Aorta (tissue), 5 donors: ENCODE measurements at regions not wholly inside any gene's neighbourhood (a gene's known extent, or its start where the extent isn't known, plus 50 kb on each side); places are given as distances from the start of the nearest gene placed in this dataset.
"Not testable (repeated sequence)": the region's sequence is repeated elsewhere in the genome, so short reads cannot be mapped to it uniquely, and the experiment has no call there.

Experiments used
- ATAC-seq: fragments of 200-7000 bp; cut with Tn5 transposase; one replicate; pipeline ENCODE4 v1.9.1; 2022; ENCODE audit warnings: moderate library complexity; ENCODE audit not compliant: low FRiP score
- DNase-seq, 2 donors: peaks; one replicate each; pipeline ENCODE4 v3.0.0-alpha.2; 2020
- H3K27ac ChIP-seq, 2 donors: one replicate each; pipeline ENCODE4 v1.5.1; 2013; ENCODE audit warnings: low read length in 2 of 2, mild to moderate bottlenecking in 2 of 2, moderate library complexity in 2 of 2, control low read depth in 1 of 2, inconsistent platforms in 1 of 2, low read depth in 1 of 2
- H3K27me3 ChIP-seq, 2 donors: one replicate each; pipeline ENCODE4 v1.6.1; 2013; ENCODE audit warnings: control low read depth in 1 of 2, low read length in 1 of 2, mild to moderate bottlenecking in 1 of 2, moderate library complexity in 1 of 2; ENCODE audit not compliant: insufficient read depth in 2 of 2, control insufficient read depth in 1 of 2
- H3K36me3 ChIP-seq, 2 donors: one replicate each; pipeline ENCODE4 v1.6.1; 2013; ENCODE audit warnings: control low read depth in 1 of 2, low read length in 1 of 2, mild to moderate bottlenecking in 1 of 2; ENCODE audit not compliant: insufficient read depth in 2 of 2, control insufficient read depth in 1 of 2
- H3K4me1 ChIP-seq, 2 donors: one replicate each; pipeline ENCODE4 v1.6.1; 2013; ENCODE audit warnings: low read length in 2 of 2, control low read depth in 1 of 2, mild to moderate bottlenecking in 1 of 2, moderate library complexity in 1 of 2; ENCODE audit not compliant: insufficient read depth in 2 of 2, control insufficient read depth in 1 of 2
- H3K4me3 ChIP-seq, 2 donors: one replicate each; pipeline ENCODE4 v1.5.1; 2013; ENCODE audit warnings: low read length in 2 of 2, control low read depth in 1 of 2, mild to moderate bottlenecking in 1 of 2
- H3K9me3 ChIP-seq: one replicate; pipeline ENCODE4 v1.6.1; 2013; ENCODE audit warnings: mild to moderate bottlenecking, low read length; ENCODE audit not compliant: control insufficient read depth
- WGBS, 2 donors: extraction: QIAGEN DNeasy Blood & Tissue Kit; methylation state at CpG; one replicate each; pipeline ENCODE4 v1.1.7; 2013; 5-methylcytosine and 5-hydroxymethylcytosine counted together
- intact Hi-C, 2 donors: fragments of 100-400 bp; cut with DNase I; formaldehyde crosslinking; loops; one replicate each; pipeline versions ENCODE4 v1.14.2 to v1.15.0; 2022
- donor health status: healthy with polysubstance abuse.
- donor health status: Bipolar disorder and iron deficiency.
- donor health status: DM: no; HTN: no; CAD: no.
- donor health status: DM: no; HTN: no; CAD: no.
- donor health status: DM: yes; HTN: yes; CAD: no.

DNA sequence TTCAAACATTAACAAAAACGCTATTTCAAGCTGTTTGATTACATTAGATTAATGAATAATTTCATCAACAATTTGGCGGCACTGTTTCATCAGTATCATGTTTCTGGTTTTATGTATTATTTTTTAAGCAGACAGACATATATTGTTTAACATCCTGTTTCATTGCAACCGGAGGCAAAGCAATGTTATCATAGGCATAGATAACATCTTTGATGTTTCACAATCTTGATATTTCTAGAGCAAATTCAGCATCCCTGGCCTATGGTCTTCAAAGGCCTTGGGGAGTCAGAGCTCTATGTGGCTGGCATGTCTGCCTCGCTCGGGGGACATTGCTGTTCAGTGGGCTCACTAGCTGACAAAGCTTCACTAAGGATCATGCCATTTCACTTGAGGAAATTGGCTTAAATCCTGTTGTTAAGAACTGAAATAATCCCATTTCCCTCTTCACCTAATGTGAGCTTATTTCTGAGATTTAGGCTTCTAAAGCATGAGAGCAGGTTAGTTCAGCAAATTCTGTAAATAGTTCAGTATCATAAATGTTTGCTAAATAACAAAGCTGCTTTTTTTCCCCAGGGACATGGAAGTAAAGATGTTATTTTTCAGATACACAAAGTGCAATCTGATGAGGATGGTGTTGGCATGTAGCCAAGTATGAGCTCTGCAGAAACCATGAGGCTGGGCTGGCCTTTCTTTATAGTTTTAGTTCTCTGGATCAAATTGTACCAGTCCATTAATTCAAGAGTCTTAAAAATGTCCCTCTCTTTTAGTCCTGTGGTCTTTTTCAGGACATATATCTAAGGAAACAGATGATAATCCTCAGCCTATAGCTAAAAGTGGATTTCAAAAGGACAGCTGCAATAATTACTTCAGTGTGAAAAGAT, 941.4 kb downstream of the PLOD2 start:
- Histone ChIP-seq H3K9me3 (no peaks in the 10 kb centered on the region), H3K27me3 (no peaks in the 10 kb centered on the region), H3K36me3 (no peaks in the 10 kb centered on the region), H3K4me1 (no peaks in the 10 kb centered on the region), H3K4me3 (no peak overlapping the region), H3K27ac (no peak overlapping the region)
- WGBS, 2 donors, result 79 to 81% methylated on average over 5 of the region's 5 CpGs
- intact Hi-C loops, result no loop called here
- DNase-seq (no peak), ATAC-seq (no peak)

DNA sequence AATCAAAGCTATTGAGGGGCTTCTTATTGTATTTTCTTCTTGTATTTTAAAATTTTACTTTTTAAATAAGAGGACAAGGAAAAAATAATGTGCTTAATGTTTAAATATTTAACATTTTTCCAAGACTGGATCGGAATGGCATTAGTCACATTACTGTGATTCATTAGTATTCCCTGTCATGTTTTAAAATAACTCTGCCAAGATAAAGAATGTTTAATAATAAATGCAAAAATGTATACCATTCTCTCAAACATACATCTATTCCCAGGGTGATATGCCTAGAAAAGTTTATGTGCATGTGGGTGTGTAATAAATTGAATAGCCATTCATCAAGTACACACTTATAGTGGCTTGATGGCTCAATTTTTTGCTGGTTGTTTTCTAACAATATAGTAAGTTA, 936.1 kb downstream of the PLOD2 start:
- Histone ChIP-seq H3K9me3 (no peaks in the 10 kb centered on the region), H3K36me3 (no peaks in the 10 kb centered on the region), H3K4me1 (no peaks in the 10 kb centered on the region), H3K4me3 (no peak overlapping the region), H3K27ac (no peak overlapping the region), H3K27me3 (no peaks in the 10 kb centered on the region)
- no peak for DNase-seq
- ATAC-seq, result no peak
- intact Hi-C loops, result no loop called here
- WGBS, 2 donors, result 18 to 26% methylated on average over 1 of the region's 1 CpG

DNA sequence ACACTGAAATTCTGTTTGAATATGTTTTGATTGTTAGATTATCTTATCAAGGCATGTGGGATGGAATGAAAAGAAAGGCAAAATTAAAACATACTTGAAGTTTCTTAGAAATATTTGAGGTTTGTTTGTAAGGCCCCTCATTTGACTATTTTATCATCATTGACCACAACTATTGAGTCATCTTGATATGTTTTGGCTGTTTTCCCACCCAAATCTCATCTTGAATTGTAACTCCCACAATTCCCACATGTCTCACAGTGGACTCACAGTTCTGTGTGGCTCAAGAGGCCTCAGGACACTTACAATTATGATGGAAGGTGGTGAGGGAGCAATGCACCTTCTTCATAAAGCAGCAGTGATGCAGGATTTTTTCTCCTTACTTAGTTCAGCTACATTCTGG, 917.1 kb downstream of the PLOD2 start:
- Histone ChIP-seq H3K27ac (no peak overlapping the region), H3K4me3 (no peak overlapping the region), H3K9me3 (no peaks in the 10 kb centered on the region), H3K36me3 (no peaks in the 10 kb centered on the region), H3K27me3 (no peaks in the 10 kb centered on the region), H3K4me1 (no peaks in the 10 kb centered on the region)
- no peak for ATAC-seq
- intact Hi-C loops, result no loop called here
- no peak for DNase-seq

DNA sequence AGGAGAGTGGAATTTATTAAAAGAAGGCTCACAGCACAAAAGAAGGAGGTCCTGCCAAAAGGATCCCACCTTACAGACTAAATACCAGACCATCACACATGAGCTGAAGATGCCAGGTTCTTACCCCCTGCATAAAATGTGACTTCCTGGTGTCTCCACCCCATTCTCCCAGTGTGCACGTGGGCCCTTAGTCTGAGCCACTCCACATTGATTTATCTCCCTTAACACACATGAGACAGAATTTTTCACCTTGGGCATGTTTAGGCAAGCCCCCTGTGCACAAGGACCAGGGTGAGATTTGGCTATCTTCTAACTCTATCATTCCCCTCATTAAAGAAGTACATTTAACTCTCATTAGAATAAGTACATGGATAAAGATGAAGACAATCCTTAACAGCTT, 916.7 kb downstream of the PLOD2 start:
- no peaks in the 10 kb centered on the region for H3K27me3 ChIP-seq
- ATAC-seq, result no peak
- DNase-seq, result no peak
- no peak overlapping the region for H3K4me3 ChIP-seq
- no peak overlapping the region for H3K27ac ChIP-seq
- 89% methylated on average over 1 of the region's 1 CpG for WGBS, 2 donors
- H3K9me3 ChIP-seq, result no peaks in the 10 kb centered on the region
- no peaks in the 10 kb centered on the region for H3K36me3 ChIP-seq
- intact Hi-C loops, result no loop called here
- no peaks in the 10 kb centered on the region for H3K4me1 ChIP-seq

DNA sequence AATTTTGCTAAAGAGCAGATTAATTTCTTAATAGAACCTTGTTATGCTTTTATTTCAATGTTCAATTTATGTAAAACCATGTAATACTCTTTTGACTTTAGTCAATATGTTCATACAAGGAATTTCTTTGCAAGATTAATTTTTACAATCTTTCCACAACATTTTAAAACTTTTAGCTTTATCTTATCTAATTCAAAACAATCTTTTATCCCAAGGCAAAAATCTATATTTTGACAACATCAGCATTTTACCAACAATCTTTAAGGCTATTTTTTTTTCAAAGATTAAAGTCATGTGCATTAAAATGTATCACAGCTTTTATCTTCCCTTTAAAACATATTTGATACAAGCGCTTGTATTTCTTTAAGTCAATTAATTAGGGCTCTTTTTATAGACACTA, 914.7 kb downstream of the PLOD2 start:
- H3K27me3 ChIP-seq, result no peaks in the 10 kb centered on the region
- H3K4me1 ChIP-seq, result no peaks in the 10 kb centered on the region
- H3K4me3 ChIP-seq, result no peak overlapping the region
- intact Hi-C loops, result no loop called here
- peaks cover 4% of the 10 kb centered on the region for H3K9me3 ChIP-seq
- no peaks in the 10 kb centered on the region for H3K36me3 ChIP-seq
- H3K27ac ChIP-seq, result no peak overlapping the region
- WGBS, 2 donors, result 76 to 77% methylated on average over 1 of the region's 1 CpG
- DNase-seq, result no peak
- ATAC-seq, result no peak

DNA sequence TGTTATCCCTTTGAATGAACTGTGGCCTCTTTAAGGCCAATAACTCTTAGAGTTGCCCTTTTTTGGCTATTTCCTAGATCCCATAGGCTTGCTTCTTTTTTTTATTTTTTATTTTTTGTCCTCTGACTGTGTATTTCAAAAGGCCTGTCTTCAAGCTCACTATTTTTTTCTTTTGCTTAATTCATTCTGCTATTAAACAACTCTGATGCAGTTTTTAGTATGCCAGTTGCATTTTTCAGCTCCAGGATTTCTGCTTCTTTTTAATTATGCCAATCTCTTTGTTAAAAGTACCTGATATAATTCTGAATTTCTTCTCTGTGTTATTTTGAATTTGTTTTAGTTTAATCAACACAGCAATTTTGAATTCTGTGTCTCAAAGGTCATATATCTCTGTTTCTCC, 912.1 kb downstream of the PLOD2 start:
- H3K36me3 ChIP-seq, result no peaks in the 10 kb centered on the region
- H3K27me3 ChIP-seq, result no peaks in the 10 kb centered on the region
- peaks cover 4% of the 10 kb centered on the region for H3K9me3 ChIP-seq
- DNase-seq (no peak), ATAC-seq (no peak)
- H3K4me3 ChIP-seq, result no peak overlapping the region
- H3K4me1 ChIP-seq, result no peaks in the 10 kb centered on the region
- H3K27ac ChIP-seq, result no peak overlapping the region
- intact Hi-C loops, result no loop called here

DNA sequence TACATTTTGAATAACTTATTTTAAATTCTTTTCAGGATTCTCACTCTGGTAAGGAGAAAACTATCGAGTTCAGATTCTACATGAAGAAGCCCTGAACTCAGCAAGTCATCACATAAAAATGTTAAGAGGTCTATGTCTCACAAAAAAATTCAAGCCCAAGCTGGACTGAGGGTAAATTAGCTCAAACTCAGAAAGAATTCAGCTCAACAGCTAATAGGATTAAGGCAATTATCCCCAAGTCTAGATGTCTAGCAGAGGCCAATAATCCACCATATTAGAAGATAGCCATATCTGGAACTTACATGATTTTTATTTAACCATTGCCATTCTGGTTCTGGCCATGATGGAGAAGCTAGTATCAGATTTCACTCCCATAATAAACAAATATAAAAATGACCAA, 909.7 kb downstream of the PLOD2 start:
- peaks cover 4% of the 10 kb centered on the region for H3K9me3 ChIP-seq
- ATAC-seq, result no peak
- WGBS, 2 donors, result 74 to 85% methylated on average over 1 of the region's 1 CpG

DNA sequence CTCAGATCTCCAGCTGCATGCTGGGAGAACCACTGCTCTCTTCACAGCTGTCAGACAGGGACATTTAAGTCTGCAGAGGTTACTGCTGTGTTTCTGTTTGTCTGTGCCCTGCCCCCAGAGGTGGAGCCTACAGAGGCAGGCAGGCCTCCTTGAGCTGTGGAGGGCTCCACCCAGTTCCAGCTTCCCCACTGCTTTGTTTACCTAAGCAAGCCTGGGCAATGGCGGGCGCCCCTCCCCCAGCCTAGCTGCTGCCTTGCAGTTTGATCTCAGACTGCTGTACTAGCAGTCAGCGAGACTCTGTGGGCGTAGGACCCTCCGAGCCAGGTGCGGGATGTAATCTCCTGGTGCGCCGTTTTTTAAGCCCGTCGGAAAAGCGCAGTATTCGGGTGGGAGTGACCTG, 903.0 kb downstream of the PLOD2 start:
- intact Hi-C loops, DNase-seq, ATAC-seq, H3K27ac ChIP-seq, H3K4me1 ChIP-seq, H3K27me3 ChIP-seq, H3K4me3 ChIP-seq, H3K9me3 ChIP-seq, H3K36me3 ChIP-seq: not testable (repeated sequence)
- WGBS, 2 donors, result 92 to 95% methylated on average over 12 of the region's 12 CpGs

More for the DNA sequence above, 909.7 kb downstream of the PLOD2 start:
- intact Hi-C loops, result no loop called here
- no peak for DNase-seq
- Histone ChIP-seq H3K27ac (no peak overlapping the region), H3K36me3 (no peaks in the 10 kb centered on the region), H3K27me3 (no peaks in the 10 kb centered on the region), H3K4me3 (no peak overlapping the region), H3K4me1 (no peaks in the 10 kb centered on the region)

DNA sequence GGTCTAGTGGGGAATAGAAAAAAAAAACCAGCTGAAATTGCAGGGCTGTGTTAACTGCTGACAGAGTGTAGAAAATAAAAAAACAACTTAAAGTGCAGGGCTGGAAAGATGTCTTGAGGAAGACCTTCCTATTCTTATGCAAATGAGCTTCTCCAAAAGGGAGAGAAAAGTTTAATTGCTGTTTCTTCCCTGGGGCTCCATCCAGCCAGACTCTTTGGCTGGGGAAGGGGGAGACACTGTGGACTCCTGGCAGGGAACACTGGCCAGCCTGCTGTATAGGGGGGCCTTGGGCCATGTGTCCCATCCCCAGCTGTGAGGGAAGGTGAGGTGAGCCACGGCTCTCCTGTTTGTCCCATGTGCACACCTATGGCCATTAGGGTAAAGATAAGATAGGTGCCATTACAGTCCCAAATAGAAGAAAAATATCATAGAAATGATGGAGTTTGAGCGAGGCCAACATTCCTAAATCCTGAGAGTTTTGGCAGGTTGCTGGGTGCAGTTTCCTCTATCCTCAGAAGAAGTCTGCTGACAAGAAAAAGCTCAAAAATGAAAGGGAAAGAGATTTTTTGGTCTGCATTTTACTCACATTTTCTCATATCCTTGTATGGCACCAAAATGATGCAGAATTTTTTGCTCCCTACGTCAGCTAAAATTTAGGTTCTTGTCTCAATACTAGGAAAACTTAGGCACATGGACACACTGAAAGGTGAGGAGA, 901.7 kb downstream of the PLOD2 start:
- intact Hi-C loops, result no loop called here
- H3K4me1 ChIP-seq, result no peaks in the 10 kb centered on the region
- H3K27ac ChIP-seq, result no peak overlapping the region
- no peaks in the 10 kb centered on the region for H3K27me3 ChIP-seq
- 13 to 29% methylated on average over 3 of the region's 3 CpGs for WGBS, 2 donors
- no peaks in the 10 kb centered on the region for H3K9me3 ChIP-seq
- no peaks in the 10 kb centered on the region for H3K36me3 ChIP-seq
- no peak overlapping the region for H3K4me3 ChIP-seq
- ATAC-seq (peak; percentile 33), DNase-seq (no peak)
